Ureter (tissue), 1 donor: ENCODE measurements at regions not wholly inside any gene's neighbourhood (a gene's known extent, or its start where the extent isn't known, plus 50 kb on each side); places are given as distances from the start of the nearest gene placed in this dataset.
"Not testable (repeated sequence)": the region's sequence is repeated elsewhere in the genome, so short reads cannot be mapped to it uniquely, and the experiment has no call there.

Source experiments
- DNase-seq: peaks from one replicate; pipeline ENCODE4 v3.0.0-alpha.2; 2020; ENCODE audit warnings: low spot score
- donor health status: DM: yes; HTN: yes; CAD: no.

GRCh38 chr7:115558161-115558560 lies 472.4 kb downstream of the TFEC start:
- DNase-seq: no peak

GRCh38 chr7:115557296-115557695 lies 473.3 kb downstream of the TFEC start:
- not testable (repeated sequence) for DNase-seq

GRCh38 chr7:115552766-115553165 lies 477.8 kb downstream of the TFEC start:
- no peak for DNase-seq

GRCh38 chr7:115549910-115550309 lies 480.7 kb downstream of the TFEC start:
- DNase-seq: no peak

- no peak for DNase-seq
Observed at GRCh38 chr7:115548756-115549155, 481.8 kb downstream of the TFEC start.

GRCh38 chr7:115546790-115547189 lies 483.8 kb downstream of the TFEC start:
- DNase-seq: no peak

GRCh38 chr7:115533785-115534184 lies 496.8 kb downstream of the TFEC start:
- no peak for DNase-seq

GRCh38 chr7:115526278-115526677 lies 504.3 kb downstream of the TFEC start:
- no peak for DNase-seq

- DNase-seq: no peak
Observed at GRCh38 chr7:115522174-115522573, 508.4 kb downstream of the TFEC start.

- no peak for DNase-seq
Observed at GRCh38 chr7:115516341-115516740, 514.2 kb downstream of the TFEC start.

- DNase-seq: no peak
Observed at GRCh38 chr7:115511330-115511729, 519.2 kb downstream of the TFEC start.

GRCh38 chr7:115505136-115505535 lies 525.4 kb downstream of the TFEC start:
- DNase-seq: no peak

- no peak for DNase-seq
Observed at GRCh38 chr7:115499956-115500355, 530.6 kb downstream of the TFEC start.

- no peak for DNase-seq
Observed at GRCh38 chr7:115496006-115496405, 534.6 kb downstream of the TFEC start.

- no peak for DNase-seq
Observed at GRCh38 chr7:115494529-115495147, 535.9 kb downstream of the TFEC start.

GRCh38 chr7:115493381-115493780 lies 537.2 kb downstream of the TFEC start:
- DNase-seq: no peak

GRCh38 chr7:115491744-115492380 lies 538.7 kb downstream of the TFEC start:
- DNase-seq: no peak

GRCh38 chr7:115479448-115479847 lies 551.1 kb downstream of the TFEC start:
- DNase-seq: no peak

- no peak for DNase-seq
Observed at GRCh38 chr7:115478426-115478825, 552.1 kb downstream of the TFEC start.

GRCh38 chr7:115477193-115477651 lies 553.3 kb downstream of the TFEC start:
- no peak for DNase-seq

- no peak for DNase-seq
Observed at GRCh38 chr7:115476671-115477181, 553.8 kb downstream of the TFEC start.

GRCh38 chr7:115475761-115476385 lies 554.0 kb downstream of the MDFIC start:
- DNase-seq: no peak

- DNase-seq: no peak
Observed at GRCh38 chr7:115475206-115475605, 553.3 kb downstream of the MDFIC start.
